HG03060 (cell line): ENCODE measurements at regions not wholly inside any gene's neighbourhood (a gene's known extent, or its start where the extent isn't known, plus 50 kb on each side); places are given as distances from the start of the nearest gene placed in this dataset.
"Not testable (repeated sequence)": the region's sequence is repeated elsewhere in the genome, so short reads cannot be mapped to it uniquely, and the experiment has no call there.

Experiments used
- ATAC-seq: cut with Tn5 transposase; IDR thresholded peaks from one replicate; pipeline ENCODE4 v1.9.1; 2021; ENCODE audit warnings: low read depth, moderate number of reproducible peaks; ENCODE audit not compliant: unreplicated experiment

DNA sequence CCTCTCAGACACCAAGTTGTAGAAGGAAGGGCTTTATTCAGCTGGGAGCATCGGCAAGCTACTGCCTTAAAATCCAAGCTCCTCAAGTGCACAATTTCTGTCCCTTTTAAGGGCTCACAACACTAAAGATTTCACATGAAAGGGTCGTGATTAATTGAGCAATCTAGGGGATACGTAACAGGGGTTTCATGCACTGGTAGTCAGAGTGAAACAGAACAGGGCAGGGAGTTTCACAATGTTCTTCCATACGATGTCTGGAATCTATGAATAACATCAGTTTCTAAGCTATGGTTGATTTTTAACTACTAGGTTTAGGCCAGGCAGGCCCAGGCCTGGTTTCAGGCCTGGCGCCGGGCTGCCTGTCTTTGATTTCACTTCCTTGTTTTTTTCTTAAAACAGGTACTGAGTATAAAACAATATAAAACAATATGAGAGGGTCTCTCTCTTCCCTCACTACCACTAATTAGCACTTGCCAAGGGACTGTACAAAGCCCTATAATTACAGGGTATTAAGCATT lies 315.4 kb downstream of the NAF1 start:
- not testable (repeated sequence) for ATAC-seq

GRCh38 chr4:162849937-162850336 lies 316.8 kb downstream of the NAF1 start:
- no peak for ATAC-seq

GRCh38 chr4:162847945-162848549 lies 318.6 kb downstream of the NAF1 start:
- ATAC-seq, result no peak

- no peak for ATAC-seq
These were observed 324.9 kb downstream of the NAF1 start for GRCh38 chr4:162841753-162842152.

- ATAC-seq, result no peak
These were observed 326.9 kb downstream of the NAF1 start for GRCh38 chr4:162839814-162840213.

- no peak for ATAC-seq
These were observed 328.0 kb downstream of the NAF1 start for GRCh38 chr4:162838671-162839070.

DNA sequence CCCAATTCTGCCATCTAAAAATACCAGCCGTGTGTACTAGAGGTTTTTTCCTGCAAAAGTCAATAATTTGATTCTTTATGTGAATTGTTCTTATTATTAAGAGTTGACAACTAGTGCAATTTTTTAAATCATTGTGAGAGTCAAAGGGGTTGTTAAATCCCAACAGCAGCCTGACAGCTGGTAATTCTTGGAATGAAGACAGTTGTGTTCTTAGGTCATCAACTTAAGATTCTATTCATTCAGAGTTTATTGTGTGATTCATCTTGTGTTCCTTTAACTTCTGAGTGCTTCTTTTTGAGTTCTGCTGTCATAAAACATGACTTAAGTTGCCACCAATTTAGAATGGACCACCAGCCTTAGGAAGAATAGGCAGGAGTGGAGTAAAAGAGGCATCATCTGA lies 329.0 kb downstream of the NAF1 start:
- no peak for ATAC-seq

DNA sequence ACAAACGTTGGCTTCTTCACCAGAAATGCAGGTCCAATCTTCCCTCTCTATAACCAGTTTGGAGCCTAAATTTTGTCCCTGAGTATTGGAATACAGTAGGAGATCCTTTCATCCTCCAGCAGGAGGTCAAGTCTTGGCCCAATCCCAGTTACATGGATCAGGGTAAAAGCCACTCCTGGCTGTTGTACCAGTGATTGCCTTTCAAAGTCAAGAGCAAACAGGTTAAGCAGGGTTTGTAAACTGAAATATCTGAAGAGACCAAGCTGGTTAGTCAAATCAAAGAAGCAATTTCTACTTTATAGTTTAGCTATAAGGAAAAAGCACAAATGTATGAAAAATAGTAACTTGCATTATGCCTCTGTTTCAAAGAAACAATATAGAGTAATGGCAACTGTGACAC lies 329.4 kb downstream of the NAF1 start:
- no peak for ATAC-seq

DNA sequence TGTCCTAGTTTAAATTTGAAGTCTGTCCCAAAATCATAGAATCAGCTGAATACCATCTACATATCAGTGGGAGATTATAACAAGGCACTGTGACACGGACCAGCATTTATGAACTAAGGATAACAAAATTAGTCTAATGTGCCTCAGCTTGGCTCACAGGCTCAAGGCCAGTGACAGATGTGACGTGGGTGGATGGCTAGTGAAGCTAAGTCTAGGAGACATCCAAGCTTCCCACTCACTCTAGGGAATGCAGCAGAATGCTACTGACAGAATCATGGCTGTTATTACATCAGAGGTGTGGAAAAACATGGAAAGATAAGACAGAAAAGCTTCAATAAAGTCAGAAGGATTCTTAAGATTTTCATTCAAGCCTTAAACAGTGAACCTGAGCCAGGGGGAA lies 329.9 kb downstream of the NAF1 start:
- no peak for ATAC-seq

- ATAC-seq, result not testable (repeated sequence)
These were observed 330.4 kb downstream of the NAF1 start for GRCh38 chr4:162836258-162836657.

DNA sequence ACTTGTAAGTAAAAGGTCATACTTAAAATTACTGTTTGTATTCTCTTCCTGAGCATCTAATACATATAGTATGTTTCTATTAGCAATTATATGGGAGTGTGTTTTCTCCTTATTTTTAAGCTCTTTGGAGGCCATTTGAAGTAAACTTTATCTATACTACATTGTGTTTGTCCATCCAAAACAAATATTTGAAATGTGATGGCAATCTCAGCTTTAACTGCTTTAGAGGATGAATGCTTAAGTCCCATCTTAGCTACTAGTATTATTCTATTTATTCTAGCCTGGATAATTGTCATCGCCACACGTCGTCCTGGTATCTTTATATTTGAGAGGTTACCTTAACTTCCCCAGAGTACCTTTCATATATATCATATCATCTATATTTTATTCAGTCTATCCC lies 335.8 kb downstream of the NAF1 start:
- ATAC-seq, result no peak

GRCh38 chr4:162817374-162817773 lies 349.3 kb downstream of the NAF1 start:
- ATAC-seq, result not testable (repeated sequence)

DNA sequence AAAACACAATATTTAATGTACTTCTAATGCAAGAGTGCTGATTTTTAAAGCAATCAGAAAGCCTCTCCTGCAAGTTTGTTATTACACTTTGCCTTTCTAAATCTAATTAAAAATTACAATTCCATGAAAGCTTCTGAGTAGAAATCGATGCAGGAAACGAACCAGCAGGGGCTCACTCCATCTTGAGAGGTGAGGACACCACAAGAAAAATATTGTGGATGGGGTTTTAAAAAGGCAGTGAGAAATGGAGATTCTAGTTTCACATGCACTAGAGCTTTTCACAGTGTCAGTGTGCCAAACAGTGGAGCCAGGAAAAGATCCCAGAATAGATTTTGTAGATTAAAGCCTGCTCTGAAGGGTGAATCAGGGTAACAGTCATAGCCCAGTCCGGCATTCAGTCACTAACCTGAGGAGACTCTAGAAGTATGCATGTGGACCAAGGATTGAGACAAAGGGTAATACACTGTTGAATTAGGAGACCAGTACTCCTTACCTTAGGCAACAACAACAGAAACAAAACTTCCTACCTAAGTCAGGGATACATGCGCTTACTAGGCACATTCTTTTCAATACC lies 362.3 kb downstream of the NAF1 start:
- no peak for ATAC-seq

GRCh38 chr4:162803378-162803777 lies 363.3 kb downstream of the NAF1 start:
- no peak for ATAC-seq

GRCh38 chr4:162797108-162797507 lies 369.6 kb downstream of the NAF1 start:
- no peak for ATAC-seq

DNA sequence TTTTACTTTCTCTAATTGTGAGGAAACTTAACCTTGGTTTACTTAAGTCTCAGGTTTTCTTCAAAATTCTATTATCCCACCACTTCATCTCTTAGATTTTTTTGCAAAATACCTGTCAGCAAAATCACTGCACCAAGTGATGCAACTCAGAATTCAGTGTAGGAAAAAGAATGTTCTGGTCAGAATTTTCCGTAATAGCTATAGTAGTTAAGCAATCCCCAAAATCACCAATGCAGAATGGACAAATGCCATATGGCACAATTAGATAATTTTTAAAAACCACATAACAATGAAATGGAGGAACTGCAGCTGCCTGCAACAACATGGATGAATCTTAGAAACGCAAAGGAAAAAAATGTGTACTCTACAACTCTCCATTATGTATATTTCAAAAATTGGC lies 373.1 kb downstream of the NAF1 start:
- no peak for ATAC-seq

GRCh38 chr4:162793004-162793403 lies 373.7 kb downstream of the NAF1 start:
- ATAC-seq, result no peak

- no peak for ATAC-seq
These were observed 375.5 kb downstream of the NAF1 start for GRCh38 chr4:162791226-162791625.

DNA sequence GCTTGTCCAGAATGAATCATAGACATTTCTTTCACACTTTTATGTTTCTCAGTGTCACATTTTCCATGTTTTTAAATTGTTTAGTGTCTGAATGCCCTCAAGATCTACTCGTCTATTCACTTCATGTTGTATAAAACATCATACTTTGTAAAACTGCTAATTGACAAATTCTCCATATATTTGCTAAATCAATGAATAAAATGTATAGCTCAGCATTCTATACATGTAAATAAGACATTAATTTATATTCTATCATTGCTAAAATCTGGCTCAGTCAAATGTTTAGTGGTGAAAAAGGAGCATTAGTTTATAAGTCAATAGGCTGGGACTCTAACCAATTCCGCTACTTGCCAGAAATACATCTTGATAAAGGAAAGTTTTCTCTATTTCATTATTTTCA lies 379.6 kb downstream of the NAF1 start:
- no peak for ATAC-seq

GRCh38 chr4:162782778-162783525 lies 383.7 kb downstream of the NAF1 start:
- ATAC-seq, result no peak

DNA sequence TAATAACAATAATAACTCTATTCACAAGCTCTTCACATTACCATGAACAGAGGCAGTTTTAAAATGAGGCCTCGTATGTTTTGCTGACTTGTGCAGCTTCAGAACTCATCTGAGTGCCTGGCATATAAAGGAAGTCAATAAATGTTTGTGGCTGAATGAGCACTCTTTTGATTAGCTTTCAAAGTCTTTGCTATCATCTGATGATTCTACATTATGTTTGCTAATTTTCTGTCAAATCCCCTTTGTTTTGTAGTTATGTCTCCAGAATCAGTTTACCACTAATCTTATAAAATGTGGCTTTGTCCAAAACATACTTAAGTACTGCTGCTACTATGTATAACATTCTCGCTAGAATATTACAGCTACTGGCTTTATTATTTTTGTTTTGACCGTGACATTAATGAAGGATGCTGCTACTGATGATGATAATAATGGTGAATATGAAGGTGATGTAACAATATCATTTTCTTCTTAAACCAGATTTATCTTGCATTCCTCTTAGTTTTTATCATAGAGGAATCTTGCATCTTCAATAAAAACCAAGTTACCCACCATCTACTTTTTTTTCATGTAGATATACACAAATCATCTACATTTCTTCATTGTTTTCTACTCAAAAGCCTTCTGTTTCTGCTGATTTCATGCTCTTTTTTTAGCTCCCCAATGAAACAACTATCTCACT lies 384.5 kb downstream of the NAF1 start:
- no peak for ATAC-seq
